Body of pancreas (tissue), 4 donors: ENCODE measurements at regions not wholly inside any gene's neighbourhood (a gene's known extent, or its start where the extent isn't known, plus 50 kb on each side); places are given as distances from the start of the nearest gene placed in this dataset.

Experiments
- POLR2A ChIP-seq, 3 donors: fragments of 450-650 bp; IDR thresholded peaks; one replicate each; pipeline ENCODE4 v1.6.1; 2016; ENCODE audit warnings: antibody characterized with exemption in 3 of 3, mild to moderate bottlenecking in 2 of 3
- TF ChIP-seq, protein P1 (sequence below), 7 experiments: fragments of 450-650 bp in 4 of 7; fragments of 200-600 bp in 3 of 7; sonication (generic) in 3 of 7; IDR thresholded peaks; one replicate each; pipeline ENCODE4 v1.5.1; 2016 to 2019; ENCODE audit warnings: antibody characterized with exemption in 7 of 7

DNA sequence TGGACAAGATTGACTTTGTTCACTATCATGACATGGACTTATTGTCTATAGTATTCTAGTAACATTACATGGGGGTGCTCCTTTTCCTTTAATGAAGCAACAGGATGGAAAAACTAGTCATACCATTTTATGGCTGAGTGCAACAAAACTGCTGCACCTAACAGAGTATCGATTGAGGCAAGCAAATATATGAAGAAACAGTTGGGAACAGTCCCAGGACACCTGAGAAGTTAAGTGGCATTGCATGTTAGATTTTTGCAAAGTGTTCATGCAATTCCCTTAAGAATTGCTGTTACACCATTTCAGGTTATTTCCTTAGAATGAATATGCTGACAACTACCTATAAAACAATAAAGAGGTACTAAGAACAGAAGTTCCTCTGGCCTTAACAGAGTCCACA is 541.5 kb upstream of the ANO3 start:
- TF ChIP-seq, protein P1, sequence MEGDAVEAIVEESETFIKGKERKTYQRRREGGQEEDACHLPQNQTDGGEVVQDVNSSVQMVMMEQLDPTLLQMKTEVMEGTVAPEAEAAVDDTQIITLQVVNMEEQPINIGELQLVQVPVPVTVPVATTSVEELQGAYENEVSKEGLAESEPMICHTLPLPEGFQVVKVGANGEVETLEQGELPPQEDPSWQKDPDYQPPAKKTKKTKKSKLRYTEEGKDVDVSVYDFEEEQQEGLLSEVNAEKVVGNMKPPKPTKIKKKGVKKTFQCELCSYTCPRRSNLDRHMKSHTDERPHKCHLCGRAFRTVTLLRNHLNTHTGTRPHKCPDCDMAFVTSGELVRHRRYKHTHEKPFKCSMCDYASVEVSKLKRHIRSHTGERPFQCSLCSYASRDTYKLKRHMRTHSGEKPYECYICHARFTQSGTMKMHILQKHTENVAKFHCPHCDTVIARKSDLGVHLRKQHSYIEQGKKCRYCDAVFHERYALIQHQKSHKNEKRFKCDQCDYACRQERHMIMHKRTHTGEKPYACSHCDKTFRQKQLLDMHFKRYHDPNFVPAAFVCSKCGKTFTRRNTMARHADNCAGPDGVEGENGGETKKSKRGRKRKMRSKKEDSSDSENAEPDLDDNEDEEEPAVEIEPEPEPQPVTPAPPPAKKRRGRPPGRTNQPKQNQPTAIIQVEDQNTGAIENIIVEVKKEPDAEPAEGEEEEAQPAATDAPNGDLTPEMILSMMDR (IDR thresholded peaks at IDR 0.05) = no peak
- TF ChIP-seq POLR2A (IDR thresholded peaks at IDR 0.05) = no peak
